ENCODE measurements at regions not wholly inside any gene's neighbourhood (a gene's known extent, or its start where the extent isn't known, plus 50 kb on each side); places are given as distances from the start of the nearest gene placed in this dataset.

DNA sequence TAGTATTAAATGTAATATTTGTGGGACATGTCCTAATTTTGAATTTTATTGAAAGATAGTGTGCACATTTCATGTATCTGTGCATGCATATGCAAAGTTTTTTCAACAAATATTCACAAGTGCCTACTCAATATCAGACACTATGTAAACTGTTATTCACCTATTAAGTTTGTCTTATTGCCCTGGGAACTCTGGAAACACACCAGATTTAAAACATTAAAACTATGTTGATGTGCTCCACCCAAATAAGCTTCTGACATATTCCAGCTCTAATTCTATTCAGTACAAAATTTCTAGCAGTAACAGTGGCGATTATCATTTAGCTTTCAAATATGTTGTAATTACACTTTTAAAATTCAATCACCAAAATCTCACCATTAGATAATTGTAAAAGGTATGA, 183.1 kb upstream of the TTC29 start:
- TF ChIP-seq, protein P1, sequence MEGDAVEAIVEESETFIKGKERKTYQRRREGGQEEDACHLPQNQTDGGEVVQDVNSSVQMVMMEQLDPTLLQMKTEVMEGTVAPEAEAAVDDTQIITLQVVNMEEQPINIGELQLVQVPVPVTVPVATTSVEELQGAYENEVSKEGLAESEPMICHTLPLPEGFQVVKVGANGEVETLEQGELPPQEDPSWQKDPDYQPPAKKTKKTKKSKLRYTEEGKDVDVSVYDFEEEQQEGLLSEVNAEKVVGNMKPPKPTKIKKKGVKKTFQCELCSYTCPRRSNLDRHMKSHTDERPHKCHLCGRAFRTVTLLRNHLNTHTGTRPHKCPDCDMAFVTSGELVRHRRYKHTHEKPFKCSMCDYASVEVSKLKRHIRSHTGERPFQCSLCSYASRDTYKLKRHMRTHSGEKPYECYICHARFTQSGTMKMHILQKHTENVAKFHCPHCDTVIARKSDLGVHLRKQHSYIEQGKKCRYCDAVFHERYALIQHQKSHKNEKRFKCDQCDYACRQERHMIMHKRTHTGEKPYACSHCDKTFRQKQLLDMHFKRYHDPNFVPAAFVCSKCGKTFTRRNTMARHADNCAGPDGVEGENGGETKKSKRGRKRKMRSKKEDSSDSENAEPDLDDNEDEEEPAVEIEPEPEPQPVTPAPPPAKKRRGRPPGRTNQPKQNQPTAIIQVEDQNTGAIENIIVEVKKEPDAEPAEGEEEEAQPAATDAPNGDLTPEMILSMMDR (IDR thresholded peaks at IDR 0.05): no peak
- no peak for TF ChIP-seq POLR2A (IDR thresholded peaks at IDR 0.05)
